Type B pancreatic cell (in vitro differentiated cells): ENCODE measurements at regions not wholly inside any gene's neighbourhood (a gene's known extent, or its start where the extent isn't known, plus 50 kb on each side); places are given as distances from the start of the nearest gene placed in this dataset.

Source experiments
- DNase-seq: peaks from one replicate; pipeline ENCODE4 v3.0.0; 2021; ENCODE audit warnings: mixed read lengths; ENCODE audit not compliant: unreplicated experiment; ENCODE audit errors: extremely low spot score
- H3K27ac Mint-ChIP-seq: 2 replicates; pipeline ENCODE4 v1.8.0; 2021; ENCODE audit warnings: mild to moderate bottlenecking, mixed read lengths
- H3K27me3 Mint-ChIP-seq: 2 replicates; pipeline ENCODE4 v1.8.0; 2021; ENCODE audit warnings: mixed read lengths
- H3K36me3 Mint-ChIP-seq: 2 replicates; pipeline ENCODE4 v1.8.0; 2021; ENCODE audit warnings: mixed read lengths
- H3K4me1 Mint-ChIP-seq: one replicate; pipeline ENCODE4 v1.8.0; 2021; ENCODE audit warnings: mixed read lengths; ENCODE audit not compliant: unreplicated experiment
- H3K4me3 Mint-ChIP-seq: 2 replicates; pipeline ENCODE4 v1.8.0; 2021; ENCODE audit warnings: mild to moderate bottlenecking, mixed read lengths
- H3K9me3 Mint-ChIP-seq: 2 replicates; pipeline ENCODE4 v1.8.0; 2021; ENCODE audit warnings: mixed read lengths
- TF ChIP-seq, protein P1 (sequence below): fragments of 200-600 bp; sonication (generic); conservative IDR thresholded peaks from 2 replicates; pipeline ENCODE4 v1.5.0; 2021; ENCODE audit warnings: antibody characterized with exemption, mild to moderate bottlenecking

DNA sequence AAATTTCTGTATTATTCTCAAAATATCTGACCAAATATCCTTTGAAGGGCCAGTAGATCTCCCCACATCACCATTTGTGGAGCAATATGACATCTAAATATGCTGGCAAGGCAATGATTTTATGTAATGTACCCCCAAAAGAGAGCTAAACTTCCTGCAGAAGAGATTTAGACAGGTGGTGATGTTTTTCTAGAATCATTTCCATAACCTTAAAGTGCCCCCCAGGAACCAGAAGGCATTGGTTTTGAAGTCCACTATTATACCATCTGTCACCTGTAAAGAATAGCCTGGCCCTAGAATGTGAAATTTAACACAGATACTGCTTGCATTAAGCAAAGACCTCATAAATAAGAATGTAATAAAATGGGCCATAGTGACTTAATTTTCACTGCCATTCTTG lies 77.9 kb upstream of the ABLIM1 start:
- Mint-ChIP-seq H3K4me3 (no peak overlapping the region), H3K4me1 (peaks cover 4% of the 10 kb centered on the region), H3K36me3 (no peaks in the 10 kb centered on the region), H3K9me3 (no peaks in the 10 kb centered on the region), H3K27me3 (no peaks in the 10 kb centered on the region), H3K27ac (no peak overlapping the region)
- TF ChIP-seq, protein P1, sequence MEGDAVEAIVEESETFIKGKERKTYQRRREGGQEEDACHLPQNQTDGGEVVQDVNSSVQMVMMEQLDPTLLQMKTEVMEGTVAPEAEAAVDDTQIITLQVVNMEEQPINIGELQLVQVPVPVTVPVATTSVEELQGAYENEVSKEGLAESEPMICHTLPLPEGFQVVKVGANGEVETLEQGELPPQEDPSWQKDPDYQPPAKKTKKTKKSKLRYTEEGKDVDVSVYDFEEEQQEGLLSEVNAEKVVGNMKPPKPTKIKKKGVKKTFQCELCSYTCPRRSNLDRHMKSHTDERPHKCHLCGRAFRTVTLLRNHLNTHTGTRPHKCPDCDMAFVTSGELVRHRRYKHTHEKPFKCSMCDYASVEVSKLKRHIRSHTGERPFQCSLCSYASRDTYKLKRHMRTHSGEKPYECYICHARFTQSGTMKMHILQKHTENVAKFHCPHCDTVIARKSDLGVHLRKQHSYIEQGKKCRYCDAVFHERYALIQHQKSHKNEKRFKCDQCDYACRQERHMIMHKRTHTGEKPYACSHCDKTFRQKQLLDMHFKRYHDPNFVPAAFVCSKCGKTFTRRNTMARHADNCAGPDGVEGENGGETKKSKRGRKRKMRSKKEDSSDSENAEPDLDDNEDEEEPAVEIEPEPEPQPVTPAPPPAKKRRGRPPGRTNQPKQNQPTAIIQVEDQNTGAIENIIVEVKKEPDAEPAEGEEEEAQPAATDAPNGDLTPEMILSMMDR: no peak
- DNase-seq: no peak

DNA sequence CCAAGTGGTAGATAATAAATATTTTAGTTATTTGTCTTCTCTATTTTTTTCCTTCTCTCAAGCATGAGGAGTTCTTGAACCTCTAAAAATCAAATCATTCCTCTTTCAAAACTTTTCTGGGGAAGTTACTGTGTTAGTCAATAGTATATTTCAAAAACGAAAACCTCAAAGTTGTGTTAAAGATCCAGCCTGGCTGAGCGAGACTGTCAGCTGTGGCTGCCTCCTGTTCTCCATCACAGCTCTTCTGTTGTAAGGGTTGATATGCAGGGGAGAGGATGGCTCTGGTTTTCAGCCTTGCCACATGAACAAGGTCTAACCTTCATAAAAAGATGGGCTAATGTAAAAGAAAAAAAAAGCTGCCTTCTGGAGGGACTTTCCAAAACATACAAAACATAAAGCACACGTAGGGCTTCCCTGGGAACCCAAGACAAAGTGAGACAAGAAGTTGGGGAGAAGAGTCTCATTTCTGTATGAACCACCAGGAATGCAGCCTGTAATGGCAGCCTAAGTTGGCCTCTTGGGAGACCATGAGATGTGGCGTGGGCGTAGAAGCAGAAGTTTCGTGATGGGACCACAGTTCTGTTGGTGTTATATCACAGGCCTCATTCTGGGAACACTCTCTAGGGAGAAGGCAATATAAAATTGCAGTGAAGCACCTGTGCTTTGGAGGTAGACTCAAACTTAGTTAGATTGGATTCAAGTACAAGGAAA lies 77.9 kb upstream of the FHIP2A start:
- Mint-ChIP-seq H3K4me3 (no peak overlapping the region), H3K9me3 (no peaks in the 10 kb centered on the region), H3K4me1 (no peaks in the 10 kb centered on the region), H3K36me3 (no peaks in the 10 kb centered on the region), H3K27me3 (no peaks in the 10 kb centered on the region), H3K27ac (no peak overlapping the region)
- TF ChIP-seq, protein P1: no peak
- no peak for DNase-seq

DNA sequence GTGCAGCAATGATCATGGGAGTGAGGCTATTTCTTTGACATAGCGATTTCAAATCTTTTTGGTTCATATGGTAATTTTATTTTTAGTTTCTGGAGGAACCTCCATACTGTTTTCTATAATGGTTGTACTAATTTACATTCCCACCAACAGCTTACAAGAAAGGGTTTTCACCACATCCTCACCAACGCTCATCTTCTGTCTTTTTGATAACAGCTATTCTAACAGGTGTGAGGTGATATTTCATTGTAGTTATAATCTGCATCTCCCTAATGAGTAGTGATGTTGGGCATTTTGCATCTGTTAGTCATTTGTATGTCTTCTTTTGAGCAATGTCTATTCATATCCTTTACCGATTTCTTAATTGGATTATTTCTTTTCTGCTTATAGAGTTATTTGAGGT lies 75.0 kb upstream of the FHIP2A start:
- H3K4me3 Mint-ChIP-seq: no peak overlapping the region

DNA sequence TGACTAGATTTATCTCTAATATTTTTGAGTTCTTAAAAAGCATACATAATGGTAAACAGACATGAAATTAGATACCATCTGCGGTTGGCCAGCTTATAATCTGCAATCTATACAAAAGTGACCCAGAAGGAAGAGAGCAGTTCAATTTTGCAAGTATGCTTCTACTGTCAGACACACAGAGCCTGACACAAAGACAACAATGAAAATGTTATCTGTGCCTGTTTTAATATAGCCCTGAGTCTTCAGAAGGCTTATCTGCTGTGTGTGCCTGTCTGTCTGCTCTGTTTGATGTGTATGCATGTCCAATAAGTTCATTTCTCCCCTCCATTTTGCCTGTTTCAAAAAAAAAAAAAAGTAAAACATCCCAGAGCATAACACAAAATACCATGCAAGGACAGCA lies 73.3 kb upstream of the FHIP2A start:
- Mint-ChIP-seq H3K36me3 (no peaks in the 10 kb centered on the region), H3K9me3 (peaks cover 4% of the 10 kb centered on the region), H3K4me1 (no peaks in the 10 kb centered on the region), H3K27me3 (no peaks in the 10 kb centered on the region), H3K27ac (no peak overlapping the region), H3K4me3 (no peak overlapping the region)
- DNase-seq: no peak
- TF ChIP-seq, protein P1: no peak

More for the DNA sequence above, 75.0 kb upstream of the FHIP2A start:
- no peaks in the 10 kb centered on the region for H3K9me3 Mint-ChIP-seq
- TF ChIP-seq, protein P1: no peak
- DNase-seq: no peak
- H3K27me3 Mint-ChIP-seq: no peaks in the 10 kb centered on the region
- H3K4me1 Mint-ChIP-seq: no peaks in the 10 kb centered on the region
- H3K36me3 Mint-ChIP-seq: no peaks in the 10 kb centered on the region
- no peak overlapping the region for H3K27ac Mint-ChIP-seq

DNA sequence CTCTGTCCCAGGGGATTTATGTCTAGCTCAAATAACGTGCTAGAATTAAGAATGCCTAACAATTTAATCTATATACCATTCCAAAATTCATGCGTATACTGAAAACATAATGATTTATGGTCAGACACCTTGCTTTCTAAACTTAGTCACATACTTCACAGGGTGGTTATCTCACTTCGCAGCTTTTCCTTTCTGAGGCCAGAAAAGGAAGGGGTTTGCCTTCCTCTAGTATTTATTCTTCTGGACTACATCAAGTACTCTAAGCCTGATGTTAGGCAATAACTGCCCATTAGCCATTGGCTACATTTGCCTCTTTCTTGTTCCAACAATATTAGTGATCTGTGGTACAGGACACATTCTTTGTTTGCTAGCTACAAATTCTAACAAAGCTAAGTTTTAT lies 72.6 kb upstream of the FHIP2A start:
- no peaks in the 10 kb centered on the region for H3K4me1 Mint-ChIP-seq
- H3K36me3 Mint-ChIP-seq: no peaks in the 10 kb centered on the region
- H3K9me3 Mint-ChIP-seq: peaks cover 4% of the 10 kb centered on the region
- H3K27ac Mint-ChIP-seq: no peak overlapping the region
- TF ChIP-seq, protein P1: no peak
- no peak for DNase-seq
- H3K4me3 Mint-ChIP-seq: no peak overlapping the region
- no peaks in the 10 kb centered on the region for H3K27me3 Mint-ChIP-seq
